ENCODE measurements at regions not wholly inside any gene's neighbourhood (a gene's known extent, or its start where the extent isn't known, plus 50 kb on each side); places are given as distances from the start of the nearest gene placed in this dataset.

DNA sequence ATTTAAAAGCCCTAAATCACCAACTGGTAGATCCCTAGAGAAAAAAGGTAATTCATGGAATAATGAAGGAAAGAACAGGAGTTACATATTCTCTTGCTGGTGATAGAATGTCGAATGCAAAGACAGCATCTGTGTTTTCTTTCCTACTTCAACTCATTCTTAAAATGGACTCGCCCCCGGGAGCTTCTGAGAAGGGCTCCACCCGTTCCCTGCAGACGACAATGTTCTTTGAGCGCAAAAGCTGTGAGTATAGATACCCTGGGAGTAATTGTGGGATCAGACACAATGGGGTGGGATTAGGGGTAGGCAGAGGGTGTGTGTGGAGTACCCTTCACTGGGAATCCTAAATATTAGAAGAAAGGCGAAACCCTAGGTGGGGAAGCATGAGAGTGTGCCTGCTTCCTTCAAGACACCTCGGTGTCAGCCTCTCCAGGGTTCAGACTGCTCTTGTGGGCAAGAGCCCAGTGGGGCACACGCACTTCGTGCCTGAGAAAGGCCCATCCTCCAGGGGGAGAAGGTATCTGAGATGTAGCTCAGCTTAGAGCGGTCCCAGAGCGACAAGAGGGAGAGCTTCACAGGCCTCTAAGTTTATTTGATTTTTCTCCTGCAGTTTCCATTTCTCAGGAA, 123.3 kb upstream of the DPYD start:
- no peak overlapping the region for H3K4me3 ChIP-seq (ENCODE audit: low read length)
- no peak overlapping the region for H3K27ac ChIP-seq (ENCODE audit: low read depth, low read length)
- H3K4me1 ChIP-seq (ENCODE audit: control insufficient read depth, insufficient read depth, low read length) = peaks cover 3% of the 10 kb centered on the region
- peaks cover 11% of the 10 kb centered on the region for H3K27me3 ChIP-seq (ENCODE audit: control insufficient read depth, insufficient read depth, low read length)
- no peaks in the 10 kb centered on the region for H3K36me3 ChIP-seq (ENCODE audit: control insufficient read depth, insufficient read depth, low read length)
- H3K9ac ChIP-seq (ENCODE audit: low read length) = no peak overlapping the region

DNA sequence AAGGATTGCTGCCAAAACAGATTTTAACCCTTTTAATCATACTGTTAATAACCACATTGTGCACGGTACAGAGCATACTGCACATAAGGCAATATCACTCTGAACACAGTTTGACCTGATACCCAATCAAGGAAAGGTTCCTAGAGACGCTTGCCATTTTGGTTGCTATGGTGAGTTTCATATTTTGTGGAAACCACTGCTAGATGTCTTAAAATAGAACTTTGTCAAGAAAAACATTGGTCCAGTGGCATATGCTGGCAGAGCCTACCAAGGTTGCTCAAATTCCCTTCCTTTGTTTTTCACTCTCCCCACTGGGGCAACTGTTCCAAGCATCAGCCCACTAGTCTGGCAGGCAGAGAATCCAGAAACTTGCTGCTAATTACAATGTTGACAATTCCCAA, 114.8 kb upstream of the DPYD start:
- no peaks in the 10 kb centered on the region for H3K27me3 ChIP-seq (ENCODE audit: control insufficient read depth, insufficient read depth, low read length)
- no peaks in the 10 kb centered on the region for H3K4me1 ChIP-seq (ENCODE audit: control insufficient read depth, insufficient read depth, low read length)
- H3K4me3 ChIP-seq (ENCODE audit: low read length) = no peak overlapping the region

DNA sequence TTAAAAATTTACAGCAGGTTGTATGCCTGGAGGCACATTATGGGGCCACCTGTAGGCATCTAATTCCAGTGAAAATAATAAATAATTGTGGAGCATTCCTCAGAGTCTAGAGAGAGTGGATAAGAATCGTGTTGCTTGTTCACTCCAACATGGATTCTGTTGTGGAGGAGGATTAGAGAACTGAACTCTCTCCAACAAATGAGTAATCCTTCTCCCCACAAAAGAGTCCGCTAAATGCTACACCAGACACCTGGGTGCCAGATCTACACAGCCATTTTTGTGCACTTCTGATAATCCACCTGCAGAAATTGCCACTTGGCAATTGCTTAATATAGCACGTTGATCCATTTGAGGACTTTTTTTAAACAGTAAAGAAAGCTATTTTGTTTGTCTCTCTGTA, 113.7 kb upstream of the DPYD start:
- Histone ChIP-seq H3K4me1 (ENCODE audit: control insufficient read depth, insufficient read depth, low read length) (no peaks in the 10 kb centered on the region), H3K27ac (ENCODE audit: low read depth, low read length) (no peak overlapping the region), H3K36me3 (ENCODE audit: control insufficient read depth, insufficient read depth, low read length) (no peaks in the 10 kb centered on the region), H3K4me3 (ENCODE audit: low read length) (no peak overlapping the region), H3K27me3 (ENCODE audit: control insufficient read depth, insufficient read depth, low read length) (no peaks in the 10 kb centered on the region), H3K9ac (ENCODE audit: low read length) (no peak overlapping the region)

More for the DNA sequence above, 114.8 kb upstream of the DPYD start:
- H3K9ac ChIP-seq (ENCODE audit: low read length) = no peak overlapping the region
- no peaks in the 10 kb centered on the region for H3K36me3 ChIP-seq (ENCODE audit: control insufficient read depth, insufficient read depth, low read length)
- no peak overlapping the region for H3K27ac ChIP-seq (ENCODE audit: low read depth, low read length)

DNA sequence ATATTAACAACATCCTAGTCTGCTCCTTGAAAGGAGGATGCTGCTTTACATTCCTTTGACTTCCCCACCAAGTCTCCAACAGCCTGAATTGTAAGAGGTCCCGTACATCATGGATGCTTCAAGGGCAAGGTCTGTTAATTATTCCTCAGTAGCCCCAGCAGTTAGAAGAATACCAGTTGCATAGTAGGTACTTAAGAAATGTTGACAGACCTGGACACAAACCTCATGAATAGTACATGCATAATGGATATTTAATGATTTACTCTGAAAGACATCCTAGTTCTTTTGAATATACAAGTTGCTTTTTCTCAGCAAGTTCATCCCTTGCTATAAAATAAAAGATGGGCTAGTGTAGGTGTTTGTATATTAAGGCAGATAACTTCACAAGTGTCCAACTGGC, 112.1 kb upstream of the DPYD start:
- no peak overlapping the region for H3K27ac ChIP-seq (ENCODE audit: low read depth, low read length)
- H3K36me3 ChIP-seq (ENCODE audit: control insufficient read depth, insufficient read depth, low read length) = no peaks in the 10 kb centered on the region
- H3K4me3 ChIP-seq (ENCODE audit: low read length) = no peak overlapping the region
- no peak overlapping the region for H3K9ac ChIP-seq (ENCODE audit: low read length)
- H3K27me3 ChIP-seq (ENCODE audit: control insufficient read depth, insufficient read depth, low read length) = no peaks in the 10 kb centered on the region
- no peaks in the 10 kb centered on the region for H3K4me1 ChIP-seq (ENCODE audit: control insufficient read depth, insufficient read depth, low read length)

DNA sequence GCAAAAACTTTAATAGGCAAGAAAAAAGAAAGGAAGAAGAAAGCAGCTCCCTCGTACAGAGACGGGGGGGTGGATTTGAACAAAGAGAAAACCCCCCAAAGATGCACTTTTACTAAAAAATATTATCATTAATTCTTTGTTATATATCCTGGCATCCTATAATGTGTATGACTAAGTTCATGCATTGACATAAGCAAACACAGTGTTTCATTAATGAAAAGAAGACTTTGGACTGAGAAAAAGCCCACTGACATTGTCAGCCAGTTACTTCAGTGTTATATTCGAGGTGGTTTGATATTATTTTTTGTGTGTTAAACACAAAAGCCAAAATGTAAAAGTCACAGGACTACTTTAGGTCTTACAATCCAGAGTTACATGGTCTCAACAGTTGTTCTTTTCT, 110.1 kb upstream of the DPYD start:
- H3K27ac ChIP-seq (ENCODE audit: low read depth, low read length) = no peak overlapping the region
- H3K9ac ChIP-seq (ENCODE audit: low read length) = no peak overlapping the region
- no peaks in the 10 kb centered on the region for H3K27me3 ChIP-seq (ENCODE audit: control insufficient read depth, insufficient read depth, low read length)
- no peaks in the 10 kb centered on the region for H3K4me1 ChIP-seq (ENCODE audit: control insufficient read depth, insufficient read depth, low read length)
- H3K4me3 ChIP-seq (ENCODE audit: low read length) = no peak overlapping the region
- H3K36me3 ChIP-seq (ENCODE audit: control insufficient read depth, insufficient read depth, low read length) = no peaks in the 10 kb centered on the region

DNA sequence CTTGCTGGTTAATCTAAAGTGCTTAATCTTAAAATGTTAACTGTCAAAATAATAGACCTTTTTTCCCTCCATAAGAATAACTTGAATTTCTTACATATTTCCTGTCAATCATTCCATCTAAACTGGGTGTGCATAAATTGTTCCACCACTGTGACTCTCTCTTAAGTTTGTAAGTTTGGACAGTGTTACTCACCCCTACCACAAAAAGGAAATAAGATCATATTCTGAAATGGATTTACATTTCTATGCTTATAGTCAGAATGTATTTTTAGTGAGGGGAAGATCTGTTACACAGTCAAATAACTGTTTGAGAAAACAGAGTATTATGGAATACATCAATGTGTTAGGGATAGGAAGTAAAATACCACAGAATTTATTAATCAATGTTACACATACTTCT, 109.6 kb upstream of the DPYD start:
- Histone ChIP-seq H3K9ac (ENCODE audit: low read length) (no peak overlapping the region), H3K4me3 (ENCODE audit: low read length) (no peak overlapping the region), H3K27me3 (ENCODE audit: control insufficient read depth, insufficient read depth, low read length) (no peaks in the 10 kb centered on the region), H3K36me3 (ENCODE audit: control insufficient read depth, insufficient read depth, low read length) (no peaks in the 10 kb centered on the region), H3K4me1 (ENCODE audit: control insufficient read depth, insufficient read depth, low read length) (no peaks in the 10 kb centered on the region), H3K27ac (ENCODE audit: low read depth, low read length) (no peak overlapping the region)

DNA sequence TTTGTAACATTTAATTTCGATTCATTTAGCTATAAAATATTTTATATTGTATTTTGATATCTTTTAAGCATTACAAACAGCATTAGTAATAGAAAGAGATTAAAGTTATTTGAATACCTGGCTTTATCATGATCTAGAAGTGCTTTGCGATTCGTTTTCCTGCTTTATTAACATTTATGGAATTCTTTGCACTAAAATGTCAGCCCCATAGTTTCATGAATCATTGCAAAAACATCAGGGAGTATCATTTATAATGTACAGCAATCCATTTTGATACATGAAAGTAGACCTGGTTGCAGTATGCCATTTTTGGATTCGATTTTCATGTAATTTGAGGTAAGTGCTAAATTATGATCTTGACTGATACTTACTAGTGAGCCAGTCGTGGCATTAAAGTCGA, 108.0 kb upstream of the DPYD start:
- H3K36me3 ChIP-seq (ENCODE audit: control insufficient read depth, insufficient read depth, low read length) = no peaks in the 10 kb centered on the region

DNA sequence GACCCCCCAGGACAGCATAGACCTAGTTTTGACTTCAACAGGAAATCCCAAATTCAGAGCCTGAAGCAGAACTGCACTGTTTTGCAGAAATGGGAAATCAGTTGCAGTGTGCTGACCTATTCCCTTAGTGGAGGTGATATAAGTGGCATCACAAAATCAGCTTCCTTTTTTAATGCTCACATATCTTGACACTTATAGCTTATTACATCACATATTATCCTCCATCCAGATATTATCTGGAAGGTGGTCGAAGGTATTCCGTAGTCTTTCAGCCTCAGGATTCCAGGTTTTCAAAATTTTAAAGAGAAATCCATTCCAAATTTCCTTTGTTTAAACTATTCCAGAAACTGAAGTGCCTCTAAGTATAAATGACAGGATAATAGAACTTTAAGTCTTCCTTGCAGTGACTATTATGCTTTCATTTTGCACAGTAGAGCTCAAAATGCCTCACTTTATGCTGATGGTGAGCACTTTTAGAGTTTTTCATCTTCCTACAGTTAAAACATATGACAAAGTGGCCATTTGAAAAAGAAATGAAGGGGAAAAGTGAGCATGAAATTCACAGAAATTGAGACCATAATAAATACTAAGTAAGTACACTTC, 106.4 kb upstream of the DPYD start:
- Histone ChIP-seq H3K27me3 (ENCODE audit: control insufficient read depth, insufficient read depth, low read length) (no peaks in the 10 kb centered on the region), H3K4me3 (ENCODE audit: low read length) (no peak overlapping the region), H3K27ac (ENCODE audit: low read depth, low read length) (no peak overlapping the region), H3K9ac (ENCODE audit: low read length) (no peak overlapping the region), H3K36me3 (ENCODE audit: control insufficient read depth, insufficient read depth, low read length) (no peaks in the 10 kb centered on the region), H3K4me1 (ENCODE audit: control insufficient read depth, insufficient read depth, low read length) (no peaks in the 10 kb centered on the region)

More for the DNA sequence above, 108.0 kb upstream of the DPYD start:
- Histone ChIP-seq H3K4me1 (ENCODE audit: control insufficient read depth, insufficient read depth, low read length) (no peaks in the 10 kb centered on the region), H3K9ac (ENCODE audit: low read length) (no peak overlapping the region), H3K4me3 (ENCODE audit: low read length) (no peak overlapping the region), H3K27ac (ENCODE audit: low read depth, low read length) (no peak overlapping the region), H3K27me3 (ENCODE audit: control insufficient read depth, insufficient read depth, low read length) (no peaks in the 10 kb centered on the region)

DNA sequence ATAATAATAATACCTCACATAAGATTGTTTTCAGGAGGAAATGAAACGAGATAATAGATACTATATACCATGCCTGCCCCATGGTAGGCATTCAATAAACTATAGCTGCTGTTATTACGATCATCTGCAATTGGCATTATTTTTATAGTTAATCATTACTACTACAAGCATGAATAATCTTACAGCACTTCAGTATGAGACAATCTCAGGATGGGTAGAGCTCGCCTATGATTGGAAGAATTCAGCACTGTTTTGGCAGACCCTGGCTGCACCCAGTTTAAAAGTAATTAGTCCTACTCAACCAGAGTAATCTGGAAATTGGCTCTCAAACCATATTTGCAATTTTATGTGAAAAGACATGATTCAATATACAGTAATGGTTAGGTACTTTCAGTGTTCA, 105.0 kb upstream of the DPYD start:
- H3K4me1 ChIP-seq (ENCODE audit: control insufficient read depth, insufficient read depth, low read length) = no peaks in the 10 kb centered on the region
- no peak overlapping the region for H3K4me3 ChIP-seq (ENCODE audit: low read length)
- H3K9ac ChIP-seq (ENCODE audit: low read length) = no peak overlapping the region
- no peak overlapping the region for H3K27ac ChIP-seq (ENCODE audit: low read depth, low read length)
- no peaks in the 10 kb centered on the region for H3K27me3 ChIP-seq (ENCODE audit: control insufficient read depth, insufficient read depth, low read length)
- no peaks in the 10 kb centered on the region for H3K36me3 ChIP-seq (ENCODE audit: control insufficient read depth, insufficient read depth, low read length)

DNA sequence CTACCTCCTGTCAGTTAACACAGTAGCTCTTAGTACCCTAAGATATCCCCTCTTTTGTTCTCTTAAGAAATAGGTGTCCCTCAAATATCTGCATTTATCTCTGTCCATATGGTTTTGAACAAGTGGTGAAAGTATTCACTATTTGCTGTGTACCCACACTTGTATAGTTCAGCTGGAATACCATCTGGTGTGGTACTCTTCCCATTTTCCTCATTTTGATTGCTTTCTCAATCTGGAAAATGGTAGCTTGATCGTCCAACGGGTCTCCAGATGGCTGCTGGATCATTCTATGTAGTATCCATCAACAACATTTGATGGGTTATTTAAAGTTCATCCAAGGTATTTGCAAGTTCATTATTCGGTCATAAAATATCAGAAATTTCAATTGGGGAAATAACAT, 100.3 kb upstream of the DPYD start:
- Histone ChIP-seq H3K27me3 (ENCODE audit: control insufficient read depth, insufficient read depth, low read length) (no peaks in the 10 kb centered on the region), H3K4me3 (ENCODE audit: low read length) (no peak overlapping the region), H3K27ac (ENCODE audit: low read depth, low read length) (no peak overlapping the region), H3K9ac (ENCODE audit: low read length) (no peak overlapping the region), H3K36me3 (ENCODE audit: control insufficient read depth, insufficient read depth, low read length) (no peaks in the 10 kb centered on the region), H3K4me1 (ENCODE audit: control insufficient read depth, insufficient read depth, low read length) (no peaks in the 10 kb centered on the region)

DNA sequence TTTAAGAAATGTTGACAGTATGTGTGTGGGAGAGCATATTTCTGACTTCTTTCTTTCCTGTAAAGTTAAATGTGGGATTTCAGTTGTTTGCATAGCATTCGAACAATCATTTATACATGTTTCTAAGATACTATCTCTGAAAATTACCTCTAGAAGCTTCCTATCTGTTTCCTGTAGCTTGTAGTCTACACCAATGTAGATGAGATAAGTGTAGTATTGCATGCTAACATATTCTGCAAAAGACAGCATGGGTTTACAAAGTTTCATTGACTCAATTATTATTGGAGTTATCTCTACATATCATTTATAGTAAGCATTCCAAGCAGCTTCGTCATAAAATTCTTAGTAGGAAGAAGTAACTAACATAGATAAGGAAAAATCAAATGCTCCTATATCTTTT, 98.9 kb upstream of the DPYD start:
- Histone ChIP-seq H3K4me3 (ENCODE audit: low read length) (no peak overlapping the region), H3K4me1 (ENCODE audit: control insufficient read depth, insufficient read depth, low read length) (no peaks in the 10 kb centered on the region), H3K27ac (ENCODE audit: low read depth, low read length) (no peak overlapping the region), H3K36me3 (ENCODE audit: control insufficient read depth, insufficient read depth, low read length) (no peaks in the 10 kb centered on the region), H3K27me3 (ENCODE audit: control insufficient read depth, insufficient read depth, low read length) (no peaks in the 10 kb centered on the region), H3K9ac (ENCODE audit: low read length) (no peak overlapping the region)

DNA sequence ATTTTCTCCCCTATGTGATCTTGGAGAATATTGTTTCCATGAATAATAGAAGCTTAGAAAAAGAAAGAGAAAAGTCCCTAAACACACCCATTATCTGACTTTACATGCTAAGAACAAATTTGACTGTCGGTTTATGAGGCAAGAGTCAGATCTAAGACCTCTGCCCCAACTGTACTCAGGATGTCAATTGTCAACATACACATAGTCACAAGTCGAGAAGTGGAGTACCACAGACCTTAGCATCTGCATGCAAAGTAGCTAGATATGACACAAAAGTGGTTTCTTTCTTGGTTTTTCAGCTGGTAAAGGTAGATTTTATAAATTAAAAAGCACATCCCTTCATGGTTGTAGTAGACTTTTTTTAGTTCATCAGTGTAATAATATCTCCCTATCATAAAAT, 97.2 kb upstream of the DPYD start:
- Histone ChIP-seq H3K36me3 (ENCODE audit: control insufficient read depth, insufficient read depth, low read length) (no peaks in the 10 kb centered on the region), H3K9ac (ENCODE audit: low read length) (no peak overlapping the region), H3K4me1 (ENCODE audit: control insufficient read depth, insufficient read depth, low read length) (no peaks in the 10 kb centered on the region), H3K27ac (ENCODE audit: low read depth, low read length) (no peak overlapping the region), H3K27me3 (ENCODE audit: control insufficient read depth, insufficient read depth, low read length) (no peaks in the 10 kb centered on the region), H3K4me3 (ENCODE audit: low read length) (no peak overlapping the region)

DNA sequence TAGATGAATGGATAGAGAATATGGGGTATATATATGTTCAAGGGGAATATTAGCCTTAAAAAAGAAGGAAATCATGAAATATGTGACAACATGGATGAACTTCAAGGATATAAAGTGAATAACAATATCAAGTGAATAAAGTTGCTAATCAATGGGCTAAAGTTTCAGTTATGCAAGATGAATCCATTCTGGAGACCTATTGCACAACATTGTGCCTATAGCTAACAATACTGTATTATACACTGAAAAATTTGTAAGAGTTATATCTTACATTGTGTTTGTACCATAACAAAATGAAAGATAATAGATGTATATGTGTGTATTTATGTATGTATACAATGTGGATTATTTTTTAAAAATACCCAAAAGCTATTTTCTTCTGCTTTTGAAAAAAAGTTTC, 96.3 kb upstream of the DPYD start:
- no peak overlapping the region for H3K9ac ChIP-seq (ENCODE audit: low read length)
- no peak overlapping the region for H3K27ac ChIP-seq (ENCODE audit: low read depth, low read length)
- H3K4me3 ChIP-seq (ENCODE audit: low read length) = no peak overlapping the region
- H3K27me3 ChIP-seq (ENCODE audit: control insufficient read depth, insufficient read depth, low read length) = no peaks in the 10 kb centered on the region
- no peaks in the 10 kb centered on the region for H3K36me3 ChIP-seq (ENCODE audit: control insufficient read depth, insufficient read depth, low read length)
- no peaks in the 10 kb centered on the region for H3K4me1 ChIP-seq (ENCODE audit: control insufficient read depth, insufficient read depth, low read length)
